ENCODE measurements at regions not wholly inside any gene's neighbourhood (a gene's known extent, or its start where the extent isn't known, plus 50 kb on each side); places are given as distances from the start of the nearest gene placed in this dataset.

GRCh38 chr12:115761784-115762183 is 515.7 kb downstream of the MED13L start:
- intact Hi-C loops (cut with micrococcal nuclease) (no loop called here), dilution Hi-C loops (cut with MboI; ENCODE audit: extremely low pct_ligation_motif_present, low sequenced_read_pairs) (no loop called here)
- H3K4me1 ChIP-seq (ENCODE audit: control insufficient read depth, extremely low read depth, insufficient read depth, low read length), result no peaks in the 10 kb centered on the region
- H3K36me3 ChIP-seq (ENCODE audit: control insufficient read depth in 2 of 2, extremely low read depth in 1 of 2, insufficient read depth in 2 of 2, low read length in 2 of 2), result no peaks in the 10 kb centered on the region
- H3K27me3 ChIP-seq (ENCODE audit: control insufficient read depth in 2 of 2, insufficient read depth in 2 of 2, low read length in 2 of 2), result no peaks in the 10 kb centered on the region
- H3K9me3 ChIP-seq (replicated peaks; ENCODE audit: control insufficient read depth, insufficient read depth, low read length), result no peaks in the 10 kb centered on the region
- no peak overlapping the region for H3K4me2 ChIP-seq (ENCODE audit: insufficient read depth, low read length)
- no TSS peak for BruUV-seq (replicated peaks)
- H3K27ac ChIP-seq (ENCODE audit: insufficient read depth, low read depth, low read length), result no peak overlapping the region
- no peaks in the 10 kb centered on the region for H4K20me1 ChIP-seq (replicated peaks; ENCODE audit: control insufficient read depth, extremely low read depth, insufficient read depth, low read length)
- H2AFZ ChIP-seq (ENCODE audit: low read depth, low read length), result no peak overlapping the region
- POLR2A ChIA-PET, result no interaction called here
- CTCF ChIA-PET, result interaction anchor here (1.1 kb wide), 1 partner anchor 1099 kb away, joined by 3 read pairs; no protein-coding TSS in a partner anchor
- TF ChIP-seq FOS (IDR thresholded peaks at IDR 0.05; ENCODE audit: borderline replicate concordance, insufficient read depth, low read length) (no peak), POLR2A (IDR thresholded peaks at IDR 0.05; ENCODE audit: low read depth, low read length) (no peak), MAX (IDR thresholded peaks at IDR 0.05; ENCODE audit: insufficient read depth, insufficient read length) (no peak), EZH2 (IDR thresholded peaks at IDR 0.05; ENCODE audit: borderline replicate concordance, low read depth, low read length, severe bottlenecking) (no peak), JUN (IDR thresholded peaks at IDR 0.05; ENCODE audit: borderline replicate concordance, insufficient read depth, insufficient read length, low read depth) (no peak), MYC (IDR thresholded peaks at IDR 0.05; ENCODE audit: low read depth, low read length) (no peak), CTCF (IDR thresholded peaks at IDR 0.05; ENCODE audit: extremely low read depth in 1 of 2, insufficient read depth in 1 of 2, low read depth in 1 of 2, low read length in 2 of 2) (no peak), GATA2 (IDR thresholded peaks at IDR 0.05; ENCODE audit: insufficient read depth, insufficient read length, low read depth, low read length) (no peak), POLR2AphosphoS5 (IDR thresholded peaks at IDR 0.05; ENCODE audit: insufficient read depth, low read depth, low read length) (no peak)
- H3K79me2 ChIP-seq (ENCODE audit: control insufficient read depth, insufficient read depth, low read length), result no peaks in the 10 kb centered on the region
- FAIRE-seq, result no peak
- DNase-seq (ENCODE audit: low read depth, low spot score), result no peak
- H3K9ac ChIP-seq (replicated peaks; ENCODE audit: extremely low read depth, insufficient read depth, low read length), result no peak overlapping the region
- H3K4me3 ChIP-seq (replicated peaks in 1 of 3; ENCODE audit: insufficient read depth in 1 of 3, low read depth in 1 of 3, low read length in 3 of 3), result no peak overlapping the region
- no peaks in the 10 kb centered on the region for H3K9me1 ChIP-seq (replicated peaks; ENCODE audit: control insufficient read depth, extremely low read depth, insufficient read depth, low read length)

All from endothelial cell of umbilical vein (primary cell).